CD8-positive, alpha-beta memory T cell (primary cell): ENCODE measurements at regions not wholly inside any gene's neighbourhood (a gene's known extent, or its start where the extent isn't known, plus 50 kb on each side); places are given as distances from the start of the nearest gene placed in this dataset.
"Not testable (repeated sequence)": the region's sequence is repeated elsewhere in the genome, so short reads cannot be mapped to it uniquely, and the experiment has no call there.

Source experiments
- CTCF ChIA-PET: fragments of 350-600 bp; sonication (Branson Sonifier 250); formaldehyde crosslinking; loops from one replicate; lab custom pipeline; 2021; ENCODE audit warnings: antibody characterized with exemption; lab: Charles Lee
- POLR2A ChIA-PET: fragments of 350-600 bp; sonication (Branson Sonifier 250); formaldehyde crosslinking; loops from one replicate; lab custom pipeline; 2021; ENCODE audit warnings: antibody characterized with exemption; lab: Charles Lee
- DNase-seq, 5 donors: peaks; one replicate each; pipeline versions ENCODE4 v3.0.0 to v3.0.0-alpha.2; 2020 to 2022; ENCODE audit warnings: mixed read lengths in 1 of 5
- H3K27ac ChIP-seq: one replicate; pipeline ENCODE4 v1.7.0; 2013; ENCODE audit warnings: low read depth, mild to moderate bottlenecking, low read length, moderate library complexity
- H3K27me3 ChIP-seq: 2 replicates; pipeline ENCODE4 v1.7.0; 2013; ENCODE audit warnings: low read length, mild to moderate bottlenecking; ENCODE audit not compliant: insufficient read depth, poor library complexity, severe bottlenecking
- H3K36me3 ChIP-seq: 2 replicates; pipeline ENCODE4 v1.7.0; 2013; ENCODE audit warnings: mild to moderate bottlenecking, low read length, moderate library complexity; ENCODE audit not compliant: insufficient read depth
- H3K4me1 ChIP-seq: 2 replicates; pipeline ENCODE4 v1.7.0; 2013; ENCODE audit warnings: mild to moderate bottlenecking, low read length, moderate library complexity; ENCODE audit not compliant: insufficient read depth
- H3K4me3 ChIP-seq: 2 replicates; pipeline ENCODE4 v1.7.0; 2013; ENCODE audit warnings: mild to moderate bottlenecking, low read length
- H3K9me3 ChIP-seq: 2 replicates; pipeline ENCODE4 v1.7.0; 2013; ENCODE audit warnings: mild to moderate bottlenecking, low read length
- H3K27ac Mint-ChIP-seq, 8 donors: one replicate each; pipeline ENCODE4 v1.8.0; 2020 to 2021; ENCODE audit warnings: mixed read lengths in 8 of 8, mild to moderate bottlenecking in 6 of 8, inconsistent platforms in 3 of 8, moderate library complexity in 3 of 8
- H3K27me3 Mint-ChIP-seq, 2 donors: one replicate each; pipeline ENCODE4 v1.8.0; 2020 to 2021; ENCODE audit warnings: mixed read lengths in 2 of 2, mild to moderate bottlenecking in 1 of 2, moderate library complexity in 1 of 2
- H3K36me3 Mint-ChIP-seq, 3 donors: one replicate each; pipeline ENCODE4 v1.8.0; 2020 to 2021; ENCODE audit warnings: mixed read lengths in 3 of 3, inconsistent platforms in 1 of 3, mild to moderate bottlenecking in 1 of 3
- H3K4me1 Mint-ChIP-seq, 3 donors: one replicate each; pipeline ENCODE4 v1.8.0; 2020 to 2021; ENCODE audit warnings: mixed read lengths in 3 of 3, inconsistent platforms in 1 of 3, mild to moderate bottlenecking in 1 of 3
- H3K4me3 Mint-ChIP-seq, 7 donors: one replicate each; pipeline ENCODE4 v1.8.0; 2020 to 2021; ENCODE audit warnings: mixed read lengths in 7 of 7, mild to moderate bottlenecking in 6 of 7, moderate library complexity in 4 of 7, inconsistent platforms in 2 of 7
- H3K9me3 Mint-ChIP-seq, 5 donors: one replicate each; pipeline ENCODE4 v1.8.0; 2020 to 2022; ENCODE audit warnings: mixed read lengths in 5 of 5, mild to moderate bottlenecking in 3 of 5, moderate library complexity in 2 of 5, inconsistent platforms in 1 of 5

DNA sequence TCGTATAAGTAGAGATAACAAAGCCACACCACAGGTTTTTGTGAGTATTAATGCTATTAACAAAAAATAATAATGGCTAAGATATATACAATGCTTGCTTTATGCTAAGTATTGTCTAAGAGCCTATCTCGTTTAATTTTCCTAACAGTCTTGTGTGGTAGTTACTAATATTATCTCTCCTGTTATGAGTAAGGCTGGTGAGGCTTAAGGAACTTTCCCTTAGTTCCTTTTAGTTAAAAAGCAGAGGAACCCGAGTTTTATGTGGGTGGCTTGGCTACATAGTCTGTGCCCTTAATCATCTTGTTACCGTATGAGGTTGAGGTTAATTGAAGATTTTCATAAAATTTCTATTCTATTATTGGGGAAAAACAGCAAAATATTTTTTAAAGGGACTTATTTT is 218.4 kb downstream of the SOX2 start:
- Histone ChIP-seq H3K36me3 (no peaks in the 10 kb centered on the region), H3K27me3 (no peaks in the 10 kb centered on the region), H3K27ac (no peak overlapping the region), H3K9me3 (no peaks in the 10 kb centered on the region), H3K4me1 (no peaks in the 10 kb centered on the region), H3K4me3 (no peak overlapping the region)
- Mint-ChIP-seq H3K4me3 (no peak overlapping the region), H3K27ac (no peak overlapping the region), H3K27me3 (no peaks in the 10 kb centered on the region), H3K9me3 (peaks cover 0 to 17% (median 15%) of the 10 kb centered on the region in 5 donors), H3K4me1 (no peaks in the 10 kb centered on the region), H3K36me3 (peaks cover 0 to 3% (median 0%) of the 10 kb centered on the region in 3 donors)
- no peak for DNase-seq
- ChIA-PET CTCF (no interaction called here), POLR2A (no interaction called here)

DNA sequence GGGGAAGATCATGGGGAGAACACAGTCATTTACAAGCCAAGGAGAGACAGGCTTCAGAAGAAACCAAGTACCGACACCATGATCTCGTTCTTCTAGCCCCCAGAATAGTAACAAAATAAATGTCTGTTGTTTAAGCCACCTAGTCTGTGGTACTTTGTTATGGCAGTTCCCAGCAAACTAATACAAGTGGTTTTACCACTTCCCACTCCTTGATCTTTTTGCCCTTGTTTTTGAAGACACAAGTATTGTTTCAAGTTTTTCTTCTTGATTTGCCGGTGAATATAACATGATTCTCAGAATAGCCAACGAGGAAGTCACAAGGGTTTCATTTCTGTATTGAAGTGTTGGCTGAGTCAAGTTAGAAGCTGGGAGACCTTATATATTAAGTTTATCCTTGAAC is 220.3 kb downstream of the SOX2 start:
- no peak overlapping the region for H3K4me3 ChIP-seq

DNA sequence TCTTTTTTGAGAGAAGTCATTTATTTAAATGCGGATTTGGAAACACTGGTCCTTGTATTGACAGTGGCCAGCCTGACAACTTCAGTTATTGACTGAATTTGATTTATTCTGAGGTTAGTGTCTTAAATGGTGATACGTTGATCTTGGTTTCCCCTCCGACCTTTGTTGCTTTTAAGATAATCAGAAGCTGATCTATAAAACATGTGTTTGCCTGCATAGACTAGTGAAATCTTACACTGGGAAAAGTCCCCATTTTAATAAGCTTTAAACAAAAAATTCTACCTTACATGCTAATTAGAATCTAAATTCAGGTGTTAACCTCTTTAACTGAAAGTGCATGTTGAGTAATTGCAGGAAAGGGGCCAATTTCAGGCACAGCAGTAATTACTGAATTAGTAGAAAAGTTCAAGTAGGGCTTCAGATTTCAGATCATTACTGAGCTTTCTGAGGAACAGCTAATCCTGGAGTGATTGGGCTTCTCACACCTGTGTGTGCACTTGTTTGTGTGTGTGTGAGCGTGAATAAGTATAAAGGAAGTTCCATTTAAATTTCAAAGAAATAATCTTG is 221.4 kb downstream of the SOX2 start:
- H3K4me1 ChIP-seq, result no peaks in the 10 kb centered on the region
- no peak overlapping the region for H3K27ac ChIP-seq
- ChIA-PET POLR2A (no interaction called here), CTCF (no interaction called here)
- Mint-ChIP-seq H3K4me3 (no peak overlapping the region), H3K4me1 (no peaks in the 10 kb centered on the region), H3K36me3 (no peaks in the 10 kb centered on the region), H3K27ac (no peak overlapping the region), H3K9me3 (peaks cover 0 to 9% (median 6%) of the 10 kb centered on the region in 5 donors), H3K27me3 (no peaks in the 10 kb centered on the region)
- no peak overlapping the region for H3K4me3 ChIP-seq
- DNase-seq, result no peak
- no peaks in the 10 kb centered on the region for H3K36me3 ChIP-seq
- H3K27me3 ChIP-seq, result no peaks in the 10 kb centered on the region
- no peaks in the 10 kb centered on the region for H3K9me3 ChIP-seq

More for the DNA sequence above, 220.3 kb downstream of the SOX2 start:
- no peaks in the 10 kb centered on the region for H3K36me3 ChIP-seq
- H3K27ac ChIP-seq, result no peak overlapping the region
- H3K9me3 ChIP-seq, result no peaks in the 10 kb centered on the region
- H3K27me3 Mint-ChIP-seq, result no peaks in the 10 kb centered on the region
- no peak overlapping the region for H3K4me3 Mint-ChIP-seq
- H3K27me3 ChIP-seq, result no peaks in the 10 kb centered on the region
- POLR2A ChIA-PET, result no interaction called here
- peaks cover 0 to 12% (median 9%) of the 10 kb centered on the region in 5 donors for H3K9me3 Mint-ChIP-seq
- no peaks in the 10 kb centered on the region for H3K4me1 Mint-ChIP-seq
- no peak overlapping the region for H3K27ac Mint-ChIP-seq
- DNase-seq, result no peak
- CTCF ChIA-PET, result no interaction called here
- H3K36me3 Mint-ChIP-seq, result peaks cover 0 to under 1% (median 0%) of the 10 kb centered on the region in 3 donors
- no peaks in the 10 kb centered on the region for H3K4me1 ChIP-seq

DNA sequence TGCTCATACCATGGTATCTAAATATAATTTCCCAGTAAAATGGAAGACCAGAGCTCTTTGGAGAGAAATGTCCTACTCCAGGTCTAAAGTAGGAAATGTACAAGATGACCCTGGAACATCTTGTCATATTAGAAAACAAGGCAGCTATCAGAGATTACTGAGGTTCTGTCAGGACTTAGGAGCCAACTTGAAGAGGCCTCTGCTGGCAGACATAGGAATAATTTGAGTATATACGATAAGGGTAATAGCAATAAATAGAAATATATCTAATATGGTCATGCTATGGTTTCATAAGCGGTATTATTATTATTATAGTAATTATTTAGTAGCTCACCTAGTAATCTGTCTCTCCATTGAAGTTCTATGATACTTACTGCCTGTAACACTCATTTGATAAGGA is 224.2 kb downstream of the SOX2 start:
- Mint-ChIP-seq H3K27ac (no peak overlapping the region), H3K27me3 (no peaks in the 10 kb centered on the region), H3K36me3 (no peaks in the 10 kb centered on the region), H3K4me1 (no peaks in the 10 kb centered on the region), H3K9me3 (peaks cover 0 to 3% (median 0%) of the 10 kb centered on the region in 5 donors), H3K4me3 (no peak overlapping the region)
- Histone ChIP-seq H3K4me3 (no peak overlapping the region), H3K27me3 (no peaks in the 10 kb centered on the region), H3K27ac (no peak overlapping the region), H3K36me3 (no peaks in the 10 kb centered on the region), H3K4me1 (no peaks in the 10 kb centered on the region), H3K9me3 (no peaks in the 10 kb centered on the region)
- DNase-seq, result no peak
- ChIA-PET POLR2A (no interaction called here), CTCF (no interaction called here)

DNA sequence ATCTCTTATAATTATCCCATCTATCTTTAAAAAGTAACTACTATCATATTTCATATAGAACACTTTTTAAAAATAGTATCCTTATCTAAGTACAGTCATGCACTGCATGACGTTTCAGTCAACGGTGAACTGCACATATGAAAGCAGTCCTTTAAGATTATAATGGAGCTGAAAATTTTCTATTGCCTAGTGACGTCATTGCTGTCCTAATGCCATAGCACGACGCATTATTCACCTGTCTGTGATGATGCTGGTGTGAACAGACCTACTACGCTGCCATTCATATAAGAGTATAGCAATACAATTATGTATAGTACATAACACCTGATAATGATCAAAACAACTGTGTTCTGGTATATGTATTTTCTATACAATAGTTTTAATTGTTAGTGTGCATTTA is 225.0 kb downstream of the SOX2 start:
- CTCF ChIA-PET, result no interaction called here
- Mint-ChIP-seq H3K4me3 (no peak overlapping the region), H3K4me1 (no peaks in the 10 kb centered on the region), H3K27ac (no peak overlapping the region), H3K36me3 (no peaks in the 10 kb centered on the region), H3K27me3 (no peaks in the 10 kb centered on the region), H3K9me3 (peaks cover 0 to 3% (median 0%) of the 10 kb centered on the region in 5 donors)
- H3K27me3 ChIP-seq, result no peaks in the 10 kb centered on the region
- no peaks in the 10 kb centered on the region for H3K9me3 ChIP-seq
- H3K36me3 ChIP-seq, result no peaks in the 10 kb centered on the region
- no peaks in the 10 kb centered on the region for H3K4me1 ChIP-seq
- POLR2A ChIA-PET, result no interaction called here
- H3K4me3 ChIP-seq, result no peak overlapping the region
- no peak overlapping the region for H3K27ac ChIP-seq
- DNase-seq, result no peak

DNA sequence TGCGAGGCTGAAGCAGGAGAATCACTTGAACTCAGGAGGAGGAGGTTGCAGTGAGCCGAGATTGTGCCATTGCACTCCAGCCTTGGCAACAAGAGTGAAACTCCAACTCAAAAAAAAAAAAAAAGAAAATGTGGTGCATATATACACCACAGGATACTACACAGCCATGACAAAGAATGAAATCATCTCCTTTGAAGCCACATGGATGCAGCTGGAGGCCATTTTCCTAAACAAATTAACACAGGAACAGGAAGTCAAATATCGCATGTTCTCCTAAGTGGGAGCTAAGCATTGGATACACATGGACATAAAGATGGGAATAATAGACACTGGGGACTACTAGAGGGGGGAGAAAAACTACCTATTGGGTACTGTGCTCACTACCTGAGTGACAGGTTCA is 226.9 kb downstream of the SOX2 start:
- H3K4me3 Mint-ChIP-seq, H3K27ac ChIP-seq, H3K27me3 Mint-ChIP-seq, H3K36me3 Mint-ChIP-seq, H3K4me1 Mint-ChIP-seq, H3K36me3 ChIP-seq, H3K4me3 ChIP-seq, H3K27ac Mint-ChIP-seq, H3K27me3 ChIP-seq, H3K9me3 ChIP-seq, DNase-seq, H3K4me1 ChIP-seq, POLR2A ChIA-PET, H3K9me3 Mint-ChIP-seq, CTCF ChIA-PET: not testable (repeated sequence)

DNA sequence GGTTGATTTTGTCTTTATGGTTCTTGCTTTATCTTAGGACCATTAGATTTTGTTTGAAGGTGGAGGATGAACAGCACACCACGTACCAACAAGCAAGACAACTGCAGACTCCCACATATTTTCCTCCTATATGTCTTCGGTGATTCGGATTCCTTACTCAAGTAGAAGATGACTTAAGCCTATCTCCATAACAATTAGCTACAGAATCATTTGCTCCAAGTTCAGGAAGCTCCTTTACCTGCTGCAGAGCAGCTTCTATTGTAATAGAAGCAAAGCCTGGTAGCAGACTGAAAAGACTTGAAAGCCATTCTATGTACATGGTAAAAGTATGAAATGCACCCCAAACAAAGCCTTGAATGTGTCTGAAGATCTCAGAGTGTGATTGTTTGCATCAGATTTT is 229.0 kb downstream of the SOX2 start:
- H3K27me3 Mint-ChIP-seq, result no peaks in the 10 kb centered on the region
- H3K9me3 Mint-ChIP-seq, result peaks cover 0 to 3% (median 0%) of the 10 kb centered on the region in 5 donors
- H3K4me1 ChIP-seq, result no peaks in the 10 kb centered on the region
- H3K36me3 ChIP-seq, result no peaks in the 10 kb centered on the region
- ChIA-PET POLR2A (no interaction called here), CTCF (no interaction called here)
- no peaks in the 10 kb centered on the region for H3K27me3 ChIP-seq
- H3K27ac ChIP-seq, result no peak overlapping the region
- no peak overlapping the region for H3K4me3 Mint-ChIP-seq
- H3K9me3 ChIP-seq, result no peaks in the 10 kb centered on the region
- no peak overlapping the region for H3K27ac Mint-ChIP-seq
- H3K36me3 Mint-ChIP-seq, result no peaks in the 10 kb centered on the region
- no peak for DNase-seq
- H3K4me3 ChIP-seq, result no peak overlapping the region
- H3K4me1 Mint-ChIP-seq, result no peaks in the 10 kb centered on the region

DNA sequence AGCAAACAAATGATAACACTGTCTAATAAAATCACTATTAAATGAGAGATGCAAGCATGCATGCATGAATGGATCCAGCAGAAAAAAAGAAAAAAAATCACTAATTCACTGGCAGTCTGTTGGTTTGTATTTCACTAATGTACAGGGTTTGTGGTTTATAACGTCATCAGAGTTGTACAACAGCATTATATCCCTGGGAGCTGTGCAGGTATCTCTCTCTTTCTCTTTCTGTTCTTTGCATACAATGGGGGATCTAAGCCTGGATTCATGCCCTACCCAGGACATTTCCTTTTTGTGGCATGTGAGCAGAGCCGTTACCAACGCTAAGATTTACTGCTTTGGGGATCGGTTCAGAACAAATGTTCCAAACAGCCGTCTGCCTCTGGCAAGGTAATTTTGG is 229.5 kb downstream of the SOX2 start:
- Histone ChIP-seq H3K27me3 (no peaks in the 10 kb centered on the region), H3K9me3 (no peaks in the 10 kb centered on the region), H3K4me3 (no peak overlapping the region), H3K4me1 (no peaks in the 10 kb centered on the region), H3K27ac (no peak overlapping the region), H3K36me3 (no peaks in the 10 kb centered on the region)
- no peak overlapping the region for H3K27ac Mint-ChIP-seq
- no peak for DNase-seq
- H3K36me3 Mint-ChIP-seq, result no peaks in the 10 kb centered on the region
- peaks cover 0 to 6% (median 0%) of the 10 kb centered on the region in 5 donors for H3K9me3 Mint-ChIP-seq
- ChIA-PET CTCF (no interaction called here), POLR2A (no interaction called here)
- H3K4me1 Mint-ChIP-seq, result no peaks in the 10 kb centered on the region
- no peak overlapping the region for H3K4me3 Mint-ChIP-seq
- no peaks in the 10 kb centered on the region for H3K27me3 Mint-ChIP-seq

DNA sequence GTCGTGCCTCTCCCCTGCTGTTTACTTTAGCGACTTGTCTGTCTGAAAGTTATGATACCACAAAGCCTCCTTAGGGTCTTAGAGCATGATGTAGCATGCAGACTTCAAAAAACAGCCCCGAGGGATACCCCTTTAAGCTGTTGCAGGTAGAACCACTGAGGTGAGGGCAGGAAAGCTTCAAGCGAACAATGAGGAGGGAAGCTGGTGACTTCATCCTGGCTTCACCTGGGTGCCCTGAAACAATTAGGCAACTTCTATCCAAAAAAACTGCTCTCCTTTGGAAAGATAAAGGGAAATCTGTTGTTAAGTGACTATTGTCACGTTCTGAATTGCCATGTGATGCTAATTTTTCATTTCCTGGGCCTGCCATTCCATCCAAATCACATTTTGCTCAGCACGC is 231.6 kb downstream of the SOX2 start:
- Histone ChIP-seq H3K27ac (no peak overlapping the region), H3K9me3 (no peaks in the 10 kb centered on the region), H3K4me1 (no peaks in the 10 kb centered on the region), H3K27me3 (no peaks in the 10 kb centered on the region), H3K4me3 (no peak overlapping the region), H3K36me3 (no peaks in the 10 kb centered on the region)
- DNase-seq, result no peak
- Mint-ChIP-seq H3K4me3 (no peak overlapping the region), H3K27ac (no peak overlapping the region), H3K9me3 (peaks cover 0 to 7% (median 0%) of the 10 kb centered on the region in 5 donors), H3K36me3 (no peaks in the 10 kb centered on the region), H3K27me3 (no peaks in the 10 kb centered on the region), H3K4me1 (no peaks in the 10 kb centered on the region)
- ChIA-PET POLR2A (no interaction called here), CTCF (no interaction called here)
